ENCODE measurements at regions not wholly inside any gene's neighbourhood (a gene's known extent, or its start where the extent isn't known, plus 50 kb on each side); places are given as distances from the start of the nearest gene placed in this dataset.

DNA sequence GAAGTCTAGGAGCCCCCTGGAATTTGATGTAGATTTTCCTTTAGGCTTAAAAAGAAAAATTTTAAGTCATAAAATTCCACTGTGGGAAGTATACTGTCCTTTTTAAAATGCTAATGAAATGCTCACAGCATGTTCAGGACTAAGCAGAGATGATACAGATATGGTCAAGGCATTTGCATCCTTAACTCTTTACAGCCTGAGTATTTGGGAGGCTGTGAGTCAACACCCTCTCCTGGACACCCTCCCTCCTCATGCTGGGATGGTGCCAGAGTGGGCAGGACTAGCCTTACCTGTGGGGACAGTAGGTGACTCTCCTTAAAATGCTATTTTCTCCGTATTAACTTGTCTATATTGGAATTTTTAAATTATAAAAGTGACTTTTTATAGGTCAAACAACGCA is 197.4 kb upstream of the ELL2 start:
- no peak for DNase-seq (ENCODE audit: low read depth in 1 of 2, low spot score in 2 of 2)
- Histone ChIP-seq H3K56ac (replicated peaks; ENCODE audit: insufficient read length, low read depth, low read length) (no peak overlapping the region), H3K23ac (ENCODE audit: insufficient read length) (no peak overlapping the region), H2BK120ac (replicated peaks; ENCODE audit: low read depth, low read length) (no peak overlapping the region), H3K4me3 (ENCODE audit: extremely low read depth in 1 of 4, insufficient read depth in 2 of 4, low read depth in 3 of 4, low read length in 4 of 4) (no peak overlapping the region), H3K9me3 (ENCODE audit: insufficient read depth in 2 of 2, low read depth in 1 of 2, low read length in 1 of 2) (no peaks in the 10 kb centered on the region), H3K23me2 (ENCODE audit: low read depth, low read length) (no peaks in the 10 kb centered on the region), H4K91ac (replicated peaks; ENCODE audit: insufficient read length, low read length) (no peak overlapping the region), H3K36me3 (ENCODE audit: control insufficient read depth in 2 of 4, insufficient read depth in 4 of 4, low read length in 3 of 4) (no peaks in the 10 kb centered on the region), H3K27me3 (replicated peaks in 1 of 4; ENCODE audit: control insufficient read depth in 3 of 4, extremely low read depth in 1 of 4, insufficient read depth in 3 of 4, low read length in 3 of 4) (no peaks in the 10 kb centered on the region), H3K14ac (ENCODE audit: insufficient read length) (no peak overlapping the region), H3K79me2 (ENCODE audit: control insufficient read depth in 1 of 2, insufficient read depth in 2 of 2, low read length in 2 of 2) (no peaks in the 10 kb centered on the region), H2BK15ac (ENCODE audit: low read length) (no peak overlapping the region), H3K4me1 (replicated peaks in 1 of 4; ENCODE audit: control insufficient read depth in 3 of 4, insufficient read depth in 4 of 4, low read length in 3 of 4) (peaks cover 0 to 2% (median 0%) of the 10 kb centered on the region in 4 experiments; a peak in 2 of 7 replicates), H3K9ac (replicated peaks in 1 of 4; ENCODE audit: extremely low read depth in 1 of 4, low read depth in 3 of 4, low read length in 3 of 4) (no peak overlapping the region), H4K8ac (ENCODE audit: extremely low read depth, insufficient read depth, low read length) (no peak overlapping the region), H2AK5ac (ENCODE audit: low read depth, low read length) (no peak overlapping the region), H2BK5ac (ENCODE audit: low read depth, low read length) (no peak overlapping the region), H3K27ac (ENCODE audit: low read depth, low read length) (no peak overlapping the region), H4K5ac (ENCODE audit: insufficient read length, low read depth, low read length) (no peak overlapping the region), H3K18ac (ENCODE audit: extremely low read depth, low read length) (no peak overlapping the region), H4K20me1 (replicated peaks in 1 of 2; ENCODE audit: control insufficient read depth in 1 of 2, insufficient read depth in 2 of 2, low read length in 2 of 2) (no peaks in the 10 kb centered on the region), H3K4ac (replicated peaks; ENCODE audit: insufficient read length, low read depth, low read length) (no peak overlapping the region), H3K4me2 (ENCODE audit: insufficient read depth in 1 of 2, low read depth in 2 of 2, low read length in 2 of 2) (no peak overlapping the region; a peak in 1 of 4 replicates), H2BK20ac (ENCODE audit: low read length) (no peak overlapping the region), H2AFZ (ENCODE audit: low read length) (no peak overlapping the region), H2BK12ac (ENCODE audit: low read depth, low read length) (no peak overlapping the region), H3K79me1 (ENCODE audit: low read depth, low read length) (no peaks in the 10 kb centered on the region)
- ChIA-PET CTCF (ENCODE audit: partially characterized antibody) (no interaction called here), POLR2A (ENCODE audit: partially characterized antibody) (no interaction called here)
- FAIRE-seq = peak; percentile 28
- WGBS, 2 experiments (ENCODE audit: extremely low coverage in 1 of 2, insufficient coverage in 1 of 2, insufficient read length in 1 of 2, insufficient replicate concordance in 2 of 2, low coverage in 1 of 2, low lambda C conversion rate in 2 of 2, missing lambda C conversion rate in 1 of 2) = 74% methylated on average over 2 of the region's 2 CpGs; no CpG with 5 or more reads in 1 of the 2 experiments
- no peak for TF ChIP-seq CBX5 (IDR thresholded peaks at IDR 0.05; ENCODE audit: low read depth, low read length)
- no peak for TF ChIP-seq JUN (IDR thresholded peaks at IDR 0.05; ENCODE audit: low read depth, low read length)
- TF ChIP-seq SUZ12 (IDR thresholded peaks at IDR 0.05; ENCODE audit: low read length) = no peak
- no peak for TF ChIP-seq HDAC2 (IDR thresholded peaks at IDR 0.05; ENCODE audit: borderline replicate concordance in 1 of 2, low read depth in 2 of 2, low read length in 2 of 2)
- TF ChIP-seq EZH2 (IDR thresholded peaks at IDR 0.05; ENCODE audit: low read depth, low read length, severe bottlenecking) = no peak
- no peak for TF ChIP-seq SIN3A (conservative IDR thresholded peaks at IDR 0.05 in 1 of 2, IDR thresholded peaks at IDR 0.05 in 1 of 2; ENCODE audit: low read depth in 1 of 2, low read length in 2 of 2)
- TF ChIP-seq, protein P1, sequence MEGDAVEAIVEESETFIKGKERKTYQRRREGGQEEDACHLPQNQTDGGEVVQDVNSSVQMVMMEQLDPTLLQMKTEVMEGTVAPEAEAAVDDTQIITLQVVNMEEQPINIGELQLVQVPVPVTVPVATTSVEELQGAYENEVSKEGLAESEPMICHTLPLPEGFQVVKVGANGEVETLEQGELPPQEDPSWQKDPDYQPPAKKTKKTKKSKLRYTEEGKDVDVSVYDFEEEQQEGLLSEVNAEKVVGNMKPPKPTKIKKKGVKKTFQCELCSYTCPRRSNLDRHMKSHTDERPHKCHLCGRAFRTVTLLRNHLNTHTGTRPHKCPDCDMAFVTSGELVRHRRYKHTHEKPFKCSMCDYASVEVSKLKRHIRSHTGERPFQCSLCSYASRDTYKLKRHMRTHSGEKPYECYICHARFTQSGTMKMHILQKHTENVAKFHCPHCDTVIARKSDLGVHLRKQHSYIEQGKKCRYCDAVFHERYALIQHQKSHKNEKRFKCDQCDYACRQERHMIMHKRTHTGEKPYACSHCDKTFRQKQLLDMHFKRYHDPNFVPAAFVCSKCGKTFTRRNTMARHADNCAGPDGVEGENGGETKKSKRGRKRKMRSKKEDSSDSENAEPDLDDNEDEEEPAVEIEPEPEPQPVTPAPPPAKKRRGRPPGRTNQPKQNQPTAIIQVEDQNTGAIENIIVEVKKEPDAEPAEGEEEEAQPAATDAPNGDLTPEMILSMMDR (IDR thresholded peaks at IDR 0.05; ENCODE audit: control extremely low read depth in 1 of 3, insufficient read depth in 1 of 3, low read depth in 1 of 3, low read length in 3 of 3) = no peak
- TF ChIP-seq, protein P2, sequence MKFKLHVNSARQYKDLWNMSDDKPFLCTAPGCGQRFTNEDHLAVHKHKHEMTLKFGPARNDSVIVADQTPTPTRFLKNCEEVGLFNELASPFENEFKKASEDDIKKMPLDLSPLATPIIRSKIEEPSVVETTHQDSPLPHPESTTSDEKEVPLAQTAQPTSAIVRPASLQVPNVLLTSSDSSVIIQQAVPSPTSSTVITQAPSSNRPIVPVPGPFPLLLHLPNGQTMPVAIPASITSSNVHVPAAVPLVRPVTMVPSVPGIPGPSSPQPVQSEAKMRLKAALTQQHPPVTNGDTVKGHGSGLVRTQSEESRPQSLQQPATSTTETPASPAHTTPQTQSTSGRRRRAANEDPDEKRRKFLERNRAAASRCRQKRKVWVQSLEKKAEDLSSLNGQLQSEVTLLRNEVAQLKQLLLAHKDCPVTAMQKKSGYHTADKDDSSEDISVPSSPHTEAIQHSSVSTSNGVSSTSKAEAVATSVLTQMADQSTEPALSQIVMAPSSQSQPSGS (IDR thresholded peaks at IDR 0.05; ENCODE audit: low read length) = no peak
- TF ChIP-seq POLR2AphosphoS5 (IDR thresholded peaks at IDR 0.05; ENCODE audit: low read depth, low read length) = no peak
- TF ChIP-seq SIX5 (IDR thresholded peaks at IDR 0.05; ENCODE audit: low read depth, low read length) = no peak

Data from H1 (cell line).